Erythroblast (primary cell): ENCODE measurements at regions not wholly inside any gene's neighbourhood (a gene's known extent, or its start where the extent isn't known, plus 50 kb on each side); places are given as distances from the start of the nearest gene placed in this dataset.

Experiments used
- GATA1 ChIP-seq: IDR thresholded peaks from 2 replicates; pipeline ENCODE4 v1.6.1; 2011; ENCODE audit warnings: low read depth, mild to moderate bottlenecking, control low read depth, low read length, moderate library complexity
- POLR2A ChIP-seq: IDR thresholded peaks from 2 replicates; pipeline ENCODE4 v1.6.1; 2011; ENCODE audit warnings: mild to moderate bottlenecking, low read length

- TF ChIP-seq POLR2A = no peak
- no peak for TF ChIP-seq GATA1
Observed at GRCh38 chr20:24381886-24382285, 87.5 kb upstream of the SYNDIG1 start.
